Pulmonary artery endothelial cell (primary cell): ENCODE measurements at regions not wholly inside any gene's neighbourhood (a gene's known extent, or its start where the extent isn't known, plus 50 kb on each side); places are given as distances from the start of the nearest gene placed in this dataset.
"Not testable (repeated sequence)": the region's sequence is repeated elsewhere in the genome, so short reads cannot be mapped to it uniquely, and the experiment has no call there.

Experiments used
- DNase-seq: peaks from one replicate; pipeline ENCODE4 v3.0.0-alpha.2; 2011; ENCODE audit warnings: low read depth, low spot score

GRCh38 chr9:7545371-7546165 is 254.0 kb downstream of the DMAC1 start:
- no peak for DNase-seq

GRCh38 chr9:7542693-7543092 is 256.9 kb downstream of the DMAC1 start:
- no peak for DNase-seq

GRCh38 chr9:7542126-7542525 is 257.5 kb downstream of the DMAC1 start:
- no peak for DNase-seq

GRCh38 chr9:7536310-7536939 is 263.2 kb downstream of the DMAC1 start:
- DNase-seq, result no peak

GRCh38 chr9:7534211-7534935 is 265.2 kb downstream of the DMAC1 start:
- DNase-seq, result no peak

- no peak for DNase-seq
Measured at GRCh38 chr9:7533376-7534090, 266.0 kb downstream of the DMAC1 start.

- no peak for DNase-seq
Measured at GRCh38 chr9:7523426-7524043, 276.0 kb downstream of the DMAC1 start.

GRCh38 chr9:7520396-7520795 is 279.2 kb downstream of the DMAC1 start:
- no peak for DNase-seq

GRCh38 chr9:7516376-7516775 is 283.2 kb downstream of the DMAC1 start:
- no peak for DNase-seq

GRCh38 chr9:7510199-7510598 is 289.4 kb downstream of the DMAC1 start:
- no peak for DNase-seq

- no peak for DNase-seq
Measured at GRCh38 chr9:7509576-7510145, 289.9 kb downstream of the DMAC1 start.

- no peak for DNase-seq
Measured at GRCh38 chr9:7508516-7508915, 291.1 kb downstream of the DMAC1 start.

GRCh38 chr9:7507566-7508270 is 291.9 kb downstream of the DMAC1 start:
- DNase-seq, result no peak

- DNase-seq, result no peak
Measured at GRCh38 chr9:7507026-7507425, 292.6 kb downstream of the DMAC1 start.

GRCh38 chr9:7500521-7500920 is 299.1 kb downstream of the DMAC1 start:
- DNase-seq, result no peak

GRCh38 chr9:7491641-7492040 is 307.9 kb downstream of the DMAC1 start:
- DNase-seq, result no peak

GRCh38 chr9:7490317-7491108 is 309.1 kb downstream of the DMAC1 start:
- DNase-seq, result no peak

GRCh38 chr9:7489036-7489435 is 310.5 kb downstream of the DMAC1 start:
- DNase-seq, result no peak

GRCh38 chr9:7484014-7484413 is 315.6 kb downstream of the DMAC1 start:
- not testable (repeated sequence) for DNase-seq

- DNase-seq, result no peak
Measured at GRCh38 chr9:7481570-7481969, 318.0 kb downstream of the DMAC1 start.
